Astrocyte (in vitro differentiated cells and primary cell): ENCODE measurements at regions not wholly inside any gene's neighbourhood (a gene's known extent, or its start where the extent isn't known, plus 50 kb on each side); places are given as distances from the start of the nearest gene placed in this dataset.

Source experiments
- CTCF ChIP-seq: IDR thresholded peaks from 2 replicates; pipeline ENCODE4 v1.5.1; 2011; ENCODE audit warnings: low read depth, mild to moderate bottlenecking, inconsistent platforms, low read length, moderate library complexity; ENCODE audit not compliant: insufficient read depth
- EZH2 ChIP-seq: IDR thresholded peaks from 2 replicates; pipeline ENCODE4 v1.6.1; 2012; ENCODE audit warnings: mild to moderate bottlenecking, low read length, inconsistent platforms; ENCODE audit not compliant: insufficient read depth

GRCh38 chr2:79359419-79359818, 153.4 kb upstream of the CTNNA2 start:
- TF ChIP-seq CTCF: no peak
- TF ChIP-seq EZH2: no peak
